ENCODE measurements at regions not wholly inside any gene's neighbourhood (a gene's known extent, or its start where the extent isn't known, plus 50 kb on each side); places are given as distances from the start of the nearest gene placed in this dataset.

GRCh38 chr15:45914425-45914824, 279.6 kb downstream of the SQOR start:
- no peak for ATAC-seq (replicated peaks)
- Mint-ChIP-seq H3K4me1 (no peaks in the 10 kb centered on the region), H3K4me3 (no peak overlapping the region), H3K9me3 (no peaks in the 10 kb centered on the region), H3K27me3 (peaks cover 4% of the 10 kb centered on the region), H3K36me3 (ENCODE audit: low read depth) (no peaks in the 10 kb centered on the region), H3K27ac (no peak overlapping the region)

- Mint-ChIP-seq H3K4me1 (no peaks in the 10 kb centered on the region), H3K4me3 (no peak overlapping the region), H3K36me3 (ENCODE audit: low read depth) (no peaks in the 10 kb centered on the region), H3K27me3 (peaks cover 4% of the 10 kb centered on the region), H3K9me3 (no peaks in the 10 kb centered on the region), H3K27ac (no peak overlapping the region)
- no peak for ATAC-seq (replicated peaks)
Measured at GRCh38 chr15:45918839-45919238, 284.0 kb downstream of the SQOR start.

- no peak for ATAC-seq (replicated peaks)
- H3K27me3 Mint-ChIP-seq, result peaks cover 4% of the 10 kb centered on the region
- H3K27ac Mint-ChIP-seq, result no peak overlapping the region
- H3K4me1 Mint-ChIP-seq, result no peaks in the 10 kb centered on the region
- H3K36me3 Mint-ChIP-seq (ENCODE audit: low read depth), result no peaks in the 10 kb centered on the region
- H3K9me3 Mint-ChIP-seq, result no peaks in the 10 kb centered on the region
- no peak overlapping the region for H3K4me3 Mint-ChIP-seq
Measured at GRCh38 chr15:45919806-45920205, 285.0 kb downstream of the SQOR start.

DNA sequence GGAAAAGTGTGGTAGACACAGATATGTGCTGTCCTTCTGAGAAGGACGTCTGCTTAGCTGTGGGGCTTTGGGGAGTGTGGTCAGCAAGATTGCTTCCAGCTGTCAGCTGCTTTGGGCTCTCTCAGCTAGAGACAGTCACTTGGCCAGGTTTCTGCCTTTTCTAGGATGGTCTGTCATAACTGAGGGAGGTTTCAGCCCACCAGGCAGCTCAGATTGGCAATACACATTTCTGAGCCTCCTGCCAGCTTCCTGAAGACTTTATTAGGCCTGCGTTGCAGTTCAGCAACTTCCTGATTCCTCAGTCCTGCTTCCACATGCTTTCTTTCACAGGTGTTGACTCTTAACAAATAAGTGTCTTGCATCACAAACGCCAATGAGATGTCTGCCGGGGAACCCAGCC, 286.5 kb downstream of the SQOR start:
- Mint-ChIP-seq H3K9me3 (no peaks in the 10 kb centered on the region), H3K27me3 (peaks cover 4% of the 10 kb centered on the region), H3K4me3 (no peak overlapping the region), H3K27ac (no peak overlapping the region), H3K4me1 (no peaks in the 10 kb centered on the region), H3K36me3 (ENCODE audit: low read depth) (no peaks in the 10 kb centered on the region)
- ATAC-seq (replicated peaks), result no peak

DNA sequence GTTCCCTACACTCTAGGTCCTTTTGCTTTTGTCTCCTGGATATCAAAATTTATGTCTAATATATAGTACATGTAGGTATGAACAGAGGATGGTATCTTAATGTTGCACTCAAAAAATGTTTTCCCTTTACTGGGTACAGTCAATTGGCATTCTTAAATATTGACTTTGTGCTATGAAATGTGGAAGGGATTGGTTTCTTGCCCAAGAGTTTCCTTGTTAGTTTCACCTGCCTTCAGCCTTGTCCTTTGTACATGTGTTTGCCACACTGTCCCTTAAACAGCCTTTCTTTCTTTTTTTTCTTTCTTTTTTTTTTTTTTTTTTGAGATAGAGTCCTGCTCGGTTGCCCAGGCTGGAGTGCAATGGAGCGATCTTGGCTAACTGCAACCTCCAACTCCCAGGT, 287.1 kb downstream of the SQOR start:
- H3K9me3 Mint-ChIP-seq, result no peaks in the 10 kb centered on the region
- no peaks in the 10 kb centered on the region for H3K36me3 Mint-ChIP-seq (ENCODE audit: low read depth)
- H3K27ac Mint-ChIP-seq, result no peak overlapping the region
- peaks cover 4% of the 10 kb centered on the region for H3K27me3 Mint-ChIP-seq
- no peaks in the 10 kb centered on the region for H3K4me1 Mint-ChIP-seq
- ATAC-seq (replicated peaks), result no peak
- no peak overlapping the region for H3K4me3 Mint-ChIP-seq

- no peak for ATAC-seq (replicated peaks)
- H3K4me3 Mint-ChIP-seq, result no peak overlapping the region
- H3K9me3 Mint-ChIP-seq, result peaks cover 4% of the 10 kb centered on the region
- no peaks in the 10 kb centered on the region for H3K4me1 Mint-ChIP-seq
- no peaks in the 10 kb centered on the region for H3K36me3 Mint-ChIP-seq (ENCODE audit: low read depth)
- H3K27ac Mint-ChIP-seq, result no peak overlapping the region
- peaks cover 6% of the 10 kb centered on the region for H3K27me3 Mint-ChIP-seq
Measured at GRCh38 chr15:45941367-45941766, 306.5 kb downstream of the SQOR start.

GRCh38 chr15:45943240-45943639, 308.4 kb downstream of the SQOR start:
- Mint-ChIP-seq H3K9me3 (no peaks in the 10 kb centered on the region), H3K4me3 (no peak overlapping the region), H3K27ac (no peak overlapping the region), H3K27me3 (peaks cover 3% of the 10 kb centered on the region), H3K4me1 (no peaks in the 10 kb centered on the region), H3K36me3 (ENCODE audit: low read depth) (no peaks in the 10 kb centered on the region)
- no peak for ATAC-seq (replicated peaks)

- peaks cover 5% of the 10 kb centered on the region for H3K27me3 Mint-ChIP-seq
- no peaks in the 10 kb centered on the region for H3K9me3 Mint-ChIP-seq
- no peak for ATAC-seq (replicated peaks)
- H3K36me3 Mint-ChIP-seq (ENCODE audit: low read depth), result no peaks in the 10 kb centered on the region
- no peak overlapping the region for H3K4me3 Mint-ChIP-seq
- no peak overlapping the region for H3K27ac Mint-ChIP-seq
- no peaks in the 10 kb centered on the region for H3K4me1 Mint-ChIP-seq
Measured at GRCh38 chr15:45946111-45946510, 311.3 kb downstream of the SQOR start.

DNA sequence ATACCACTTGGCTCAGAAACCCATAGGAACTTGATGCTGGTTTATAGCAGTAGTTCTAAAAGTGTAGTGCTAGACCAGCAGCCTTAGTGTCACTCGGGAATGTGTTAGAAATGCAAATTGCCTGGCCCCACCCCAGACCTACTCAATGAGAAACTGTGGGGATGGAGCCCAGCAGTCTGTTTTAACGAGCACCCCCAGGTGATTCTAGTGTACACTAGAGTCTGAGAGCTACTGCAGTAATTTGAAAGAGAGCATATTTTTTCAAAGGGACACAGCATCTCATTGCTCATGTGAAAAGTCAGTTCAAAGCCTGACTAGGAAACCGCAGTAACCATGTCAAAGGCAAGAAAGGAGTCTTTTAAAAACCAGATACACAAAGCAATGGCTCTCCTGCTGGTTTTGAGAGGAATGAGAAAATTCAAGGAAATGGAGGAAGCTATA, 313.4 kb downstream of the SQOR start:
- peaks cover 8% of the 10 kb centered on the region for H3K27me3 Mint-ChIP-seq
- no peaks in the 10 kb centered on the region for H3K4me1 Mint-ChIP-seq
- H3K36me3 Mint-ChIP-seq (ENCODE audit: low read depth), result no peaks in the 10 kb centered on the region
- no peaks in the 10 kb centered on the region for H3K9me3 Mint-ChIP-seq
- no peak overlapping the region for H3K4me3 Mint-ChIP-seq
- no peak for ATAC-seq (replicated peaks)
- H3K27ac Mint-ChIP-seq, result no peak overlapping the region

GRCh38 chr15:45958924-45959323, 324.1 kb downstream of the SQOR start:
- Mint-ChIP-seq H3K4me1 (no peaks in the 10 kb centered on the region), H3K4me3 (no peak overlapping the region), H3K27me3 (peaks cover 3% of the 10 kb centered on the region), H3K36me3 (ENCODE audit: low read depth) (no peaks in the 10 kb centered on the region), H3K9me3 (peaks cover 9% of the 10 kb centered on the region), H3K27ac (no peak overlapping the region)
- ATAC-seq (replicated peaks), result no peak

- no peak overlapping the region for H3K27ac Mint-ChIP-seq
- no peaks in the 10 kb centered on the region for H3K36me3 Mint-ChIP-seq (ENCODE audit: low read depth)
- peaks cover 1% of the 10 kb centered on the region for H3K27me3 Mint-ChIP-seq
- H3K4me3 Mint-ChIP-seq, result no peak overlapping the region
- no peak for ATAC-seq (replicated peaks)
- H3K4me1 Mint-ChIP-seq, result no peaks in the 10 kb centered on the region
- H3K9me3 Mint-ChIP-seq, result peaks cover 7% of the 10 kb centered on the region
Measured at GRCh38 chr15:45962733-45963132, 327.9 kb downstream of the SQOR start.

DNA sequence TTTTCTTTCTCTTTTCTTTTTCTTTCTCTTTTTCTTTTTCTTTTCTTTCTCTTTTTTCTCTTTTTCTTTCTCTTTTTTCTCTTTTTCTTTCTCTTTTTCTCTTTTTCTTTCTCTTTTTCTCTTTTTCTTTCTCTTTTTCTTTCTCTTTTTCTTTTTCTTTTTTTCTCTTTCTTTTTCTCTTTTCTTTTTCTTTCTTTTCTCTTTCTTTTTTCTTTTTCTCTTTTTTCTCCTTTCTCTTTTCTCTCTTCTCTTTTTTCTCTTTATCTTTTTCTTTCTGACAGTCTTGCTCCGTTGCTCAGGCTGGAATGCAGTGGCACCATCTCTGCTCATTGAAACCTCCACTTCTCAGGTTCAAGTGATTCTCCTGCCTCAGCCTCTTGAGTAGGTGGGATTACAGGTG, 335.7 kb downstream of the SQOR start:
- Mint-ChIP-seq H3K4me3 (no peak overlapping the region), H3K27me3 (no peaks in the 10 kb centered on the region), H3K36me3 (ENCODE audit: low read depth) (no peaks in the 10 kb centered on the region), H3K4me1 (no peaks in the 10 kb centered on the region), H3K27ac (no peak overlapping the region), H3K9me3 (no peaks in the 10 kb centered on the region)
- no peak for ATAC-seq (replicated peaks)

- Mint-ChIP-seq H3K27ac (no peak overlapping the region), H3K4me3 (no peak overlapping the region), H3K4me1 (no peaks in the 10 kb centered on the region), H3K36me3 (ENCODE audit: low read depth) (no peaks in the 10 kb centered on the region), H3K9me3 (no peaks in the 10 kb centered on the region), H3K27me3 (no peaks in the 10 kb centered on the region)
- no peak for ATAC-seq (replicated peaks)
Measured at GRCh38 chr15:45980366-45980765, 345.5 kb downstream of the SQOR start.

DNA sequence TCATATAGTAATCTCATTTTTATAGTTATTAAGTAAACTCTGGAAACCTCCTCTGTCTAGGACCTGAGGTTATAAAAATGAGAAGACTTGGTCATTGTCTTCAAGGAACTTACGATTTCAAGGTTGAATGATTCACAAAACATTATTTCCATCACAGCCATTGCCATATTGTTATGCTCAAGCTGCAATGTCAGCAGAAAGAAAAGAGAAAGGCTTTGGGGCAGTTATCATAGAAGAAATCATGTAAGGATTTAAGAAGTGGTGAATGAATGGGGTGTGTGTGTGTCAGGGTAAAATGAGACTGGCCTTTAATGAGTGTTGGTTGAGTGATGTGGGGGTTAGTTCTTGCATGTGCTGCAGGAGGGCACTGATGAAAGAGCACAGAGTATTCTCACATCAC, 346.8 kb downstream of the SQOR start:
- no peak for ATAC-seq (replicated peaks)
- peaks cover 5% of the 10 kb centered on the region for H3K9me3 Mint-ChIP-seq
- H3K4me3 Mint-ChIP-seq, result no peak overlapping the region
- H3K4me1 Mint-ChIP-seq, result no peaks in the 10 kb centered on the region
- H3K27ac Mint-ChIP-seq, result no peak overlapping the region
- H3K27me3 Mint-ChIP-seq, result no peaks in the 10 kb centered on the region
- no peaks in the 10 kb centered on the region for H3K36me3 Mint-ChIP-seq (ENCODE audit: low read depth)

- no peak overlapping the region for H3K4me3 Mint-ChIP-seq
- ATAC-seq (replicated peaks), result no peak
- no peaks in the 10 kb centered on the region for H3K4me1 Mint-ChIP-seq
- H3K27me3 Mint-ChIP-seq, result no peaks in the 10 kb centered on the region
- no peak overlapping the region for H3K27ac Mint-ChIP-seq
- H3K9me3 Mint-ChIP-seq, result peaks cover 13% of the 10 kb centered on the region
- H3K36me3 Mint-ChIP-seq (ENCODE audit: low read depth), result no peaks in the 10 kb centered on the region
Measured at GRCh38 chr15:45991863-45992262, 357.0 kb downstream of the SQOR start.

DNA sequence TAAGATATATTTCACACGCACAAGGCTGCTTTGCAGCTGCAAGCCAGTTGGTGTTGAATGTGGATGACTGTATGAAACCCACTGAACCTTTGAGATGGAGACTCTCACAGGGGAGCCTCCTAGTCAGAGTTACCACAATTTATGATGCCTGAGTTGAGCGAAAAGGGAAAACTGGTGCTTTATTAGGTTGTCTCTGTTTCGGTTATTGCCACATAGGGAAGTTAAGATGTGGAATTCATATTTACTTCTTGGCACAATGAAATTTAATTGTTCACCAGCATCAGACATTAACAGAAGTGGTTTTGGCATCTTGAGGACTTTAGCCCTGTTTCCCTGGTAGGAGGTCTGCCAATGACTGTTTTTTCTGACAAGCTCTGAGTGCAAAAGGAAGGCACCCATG, 358.2 kb downstream of the SQOR start:
- H3K4me3 Mint-ChIP-seq, result no peak overlapping the region
- H3K27me3 Mint-ChIP-seq, result no peaks in the 10 kb centered on the region
- H3K27ac Mint-ChIP-seq, result no peak overlapping the region
- peaks cover 13% of the 10 kb centered on the region for H3K9me3 Mint-ChIP-seq
- H3K36me3 Mint-ChIP-seq (ENCODE audit: low read depth), result no peaks in the 10 kb centered on the region
- no peaks in the 10 kb centered on the region for H3K4me1 Mint-ChIP-seq
- ATAC-seq (replicated peaks), result no peak
